ENCODE measurements at regions not wholly inside any gene's neighbourhood (a gene's known extent, or its start where the extent isn't known, plus 50 kb on each side); places are given as distances from the start of the nearest gene placed in this dataset.

DNA sequence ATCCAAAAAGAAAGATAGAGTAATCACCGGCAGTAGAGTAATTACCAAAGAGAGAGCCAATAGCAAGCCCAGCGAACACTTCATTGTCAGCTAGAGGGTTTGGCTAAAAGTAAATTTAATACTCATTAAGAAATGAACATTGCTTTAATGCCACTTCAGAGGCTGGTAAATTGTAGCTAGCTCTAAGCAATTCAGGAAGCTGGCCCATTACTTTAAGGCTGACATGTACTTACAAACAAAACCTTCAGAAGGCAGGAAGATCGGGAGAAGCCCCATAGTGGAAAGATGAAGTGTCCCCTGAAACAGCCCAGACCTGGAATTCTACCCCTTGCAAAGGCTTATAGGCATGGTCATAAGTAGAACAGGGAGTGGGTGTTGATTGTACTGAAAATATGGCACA, 396.6 kb upstream of the ID4 start:
- Histone ChIP-seq H3K4me1 (peaks cover 0 to 13% (median 3%) of the 10 kb centered on the region in 4 donors), H3K9me3 (no peaks in the 10 kb centered on the region), H3K27me3 (no peaks in the 10 kb centered on the region), H3K4me3 (no peak overlapping the region), H3K27ac (replicated peaks in 1 of 4) (no peak overlapping the region), H3K36me3 (no peaks in the 10 kb centered on the region)
- DNase-seq (ENCODE audit: extremely low spot score) = no peak
- TF ChIP-seq, protein P1, sequence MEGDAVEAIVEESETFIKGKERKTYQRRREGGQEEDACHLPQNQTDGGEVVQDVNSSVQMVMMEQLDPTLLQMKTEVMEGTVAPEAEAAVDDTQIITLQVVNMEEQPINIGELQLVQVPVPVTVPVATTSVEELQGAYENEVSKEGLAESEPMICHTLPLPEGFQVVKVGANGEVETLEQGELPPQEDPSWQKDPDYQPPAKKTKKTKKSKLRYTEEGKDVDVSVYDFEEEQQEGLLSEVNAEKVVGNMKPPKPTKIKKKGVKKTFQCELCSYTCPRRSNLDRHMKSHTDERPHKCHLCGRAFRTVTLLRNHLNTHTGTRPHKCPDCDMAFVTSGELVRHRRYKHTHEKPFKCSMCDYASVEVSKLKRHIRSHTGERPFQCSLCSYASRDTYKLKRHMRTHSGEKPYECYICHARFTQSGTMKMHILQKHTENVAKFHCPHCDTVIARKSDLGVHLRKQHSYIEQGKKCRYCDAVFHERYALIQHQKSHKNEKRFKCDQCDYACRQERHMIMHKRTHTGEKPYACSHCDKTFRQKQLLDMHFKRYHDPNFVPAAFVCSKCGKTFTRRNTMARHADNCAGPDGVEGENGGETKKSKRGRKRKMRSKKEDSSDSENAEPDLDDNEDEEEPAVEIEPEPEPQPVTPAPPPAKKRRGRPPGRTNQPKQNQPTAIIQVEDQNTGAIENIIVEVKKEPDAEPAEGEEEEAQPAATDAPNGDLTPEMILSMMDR (IDR thresholded peaks at IDR 0.05) = no peak
- TF ChIP-seq POLR2AphosphoS5 (IDR thresholded peaks at IDR 0.05) (no peak), EP300 (IDR thresholded peaks at IDR 0.05) (no peak), POLR2A (IDR thresholded peaks at IDR 0.05; ENCODE audit: low read depth) (no peak)
- 21% methylated on average over 3 of the region's 3 CpGs for WGBS
- intact Hi-C loops (cut with DNase I) = no loop called here

DNA sequence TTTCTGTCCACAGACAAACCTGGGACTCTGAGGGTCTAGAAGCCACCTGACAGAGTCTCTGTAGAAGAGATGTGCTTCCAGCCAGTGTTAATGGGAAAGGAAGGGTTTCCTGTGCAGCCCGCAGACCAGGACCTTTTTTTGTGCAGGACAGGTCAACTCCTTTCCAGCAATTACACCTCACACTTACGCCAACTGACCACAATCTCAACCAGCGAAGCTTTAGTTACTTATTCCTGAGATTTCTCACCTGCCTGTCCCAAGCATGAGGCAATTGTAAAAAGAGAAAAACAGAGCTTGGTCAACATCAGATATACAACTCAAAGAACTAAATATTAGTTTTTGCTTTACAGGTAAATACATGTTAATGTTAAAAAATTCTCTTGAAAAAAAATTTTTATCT, 393.8 kb upstream of the ID4 start:
- TF ChIP-seq, protein P1 (IDR thresholded peaks at IDR 0.05) = no peak
- TF ChIP-seq POLR2AphosphoS5 (IDR thresholded peaks at IDR 0.05) = no peak
- no peak for TF ChIP-seq EP300 (IDR thresholded peaks at IDR 0.05)
- TF ChIP-seq POLR2A (IDR thresholded peaks at IDR 0.05; ENCODE audit: low read depth) = no peak
- H3K27me3 ChIP-seq = no peaks in the 10 kb centered on the region
- intact Hi-C loops (cut with DNase I) = no loop called here
- H3K4me1 ChIP-seq = peaks cover 0 to 13% (median 4%) of the 10 kb centered on the region in 4 donors
- no peak for DNase-seq (ENCODE audit: extremely low spot score)
- no peaks in the 10 kb centered on the region for H3K9me3 ChIP-seq
- 97% methylated on average over 3 of the region's 3 CpGs for WGBS
- H3K4me3 ChIP-seq = no peak overlapping the region
- no peak overlapping the region for H3K27ac ChIP-seq (replicated peaks in 1 of 4)
- no peaks in the 10 kb centered on the region for H3K36me3 ChIP-seq

DNA sequence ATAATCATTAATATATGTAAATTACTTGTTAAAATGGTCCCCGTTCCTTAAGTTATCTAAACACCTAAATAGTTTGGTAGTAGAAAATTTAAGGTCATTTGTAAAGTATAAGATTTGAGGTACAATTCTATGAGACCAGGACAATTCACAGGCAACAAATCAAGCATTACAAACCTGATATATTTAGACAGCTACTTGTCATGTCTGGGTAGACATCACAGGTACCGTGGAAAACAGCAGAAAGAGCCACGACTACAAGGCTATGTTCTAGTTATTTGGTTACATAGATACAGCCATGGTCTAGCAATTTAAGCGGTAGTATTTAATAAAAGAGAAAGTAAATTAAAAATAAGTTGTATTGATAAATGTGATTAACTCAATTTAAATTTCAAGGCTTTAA, 393.1 kb upstream of the ID4 start:
- TF ChIP-seq EP300 (IDR thresholded peaks at IDR 0.05) (no peak), POLR2AphosphoS5 (IDR thresholded peaks at IDR 0.05) (no peak), POLR2A (IDR thresholded peaks at IDR 0.05; ENCODE audit: low read depth) (no peak)
- TF ChIP-seq, protein P1 (IDR thresholded peaks at IDR 0.05) = no peak
- Histone ChIP-seq H3K27ac (replicated peaks in 1 of 4) (no peak overlapping the region), H3K9me3 (no peaks in the 10 kb centered on the region), H3K36me3 (no peaks in the 10 kb centered on the region), H3K4me1 (peaks cover 0 to 13% (median 6%) of the 10 kb centered on the region in 4 donors), H3K27me3 (no peaks in the 10 kb centered on the region), H3K4me3 (no peak overlapping the region)
- 76% methylated on average over 4 of the region's 4 CpGs for WGBS
- intact Hi-C loops (cut with DNase I) = no loop called here
- no peak for DNase-seq (ENCODE audit: extremely low spot score)

DNA sequence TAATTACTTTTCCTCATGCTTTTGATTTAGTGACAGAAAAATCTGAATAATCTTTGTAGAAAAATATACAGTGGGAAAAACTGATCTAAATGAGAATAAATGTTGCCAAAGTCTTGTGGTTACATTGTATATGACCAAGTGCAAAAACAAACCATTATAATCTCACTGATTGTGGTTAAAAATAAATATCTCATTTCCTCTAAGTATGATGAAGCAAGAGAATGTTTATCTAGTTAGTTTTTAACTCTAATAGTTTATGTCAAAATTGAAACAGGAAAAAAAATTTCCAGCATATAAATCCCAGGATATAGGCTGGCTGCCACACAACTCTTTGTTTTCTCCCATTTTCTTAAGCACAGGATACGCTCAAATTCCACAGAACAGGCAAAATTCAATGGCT, 392.7 kb upstream of the ID4 start:
- Histone ChIP-seq H3K36me3 (no peaks in the 10 kb centered on the region), H3K9me3 (no peaks in the 10 kb centered on the region), H3K27ac (replicated peaks in 1 of 4) (no peak overlapping the region), H3K4me3 (no peak overlapping the region), H3K4me1 (peaks cover 0 to 13% (median 6%) of the 10 kb centered on the region in 4 donors), H3K27me3 (no peaks in the 10 kb centered on the region)
- no peak for DNase-seq (ENCODE audit: extremely low spot score)
- 82% methylated on average over 1 of the region's 1 CpG for WGBS
- intact Hi-C loops (cut with DNase I) = no loop called here
- TF ChIP-seq POLR2AphosphoS5 (IDR thresholded peaks at IDR 0.05) (no peak), POLR2A (IDR thresholded peaks at IDR 0.05; ENCODE audit: low read depth) (no peak), EP300 (IDR thresholded peaks at IDR 0.05) (no peak)
- TF ChIP-seq, protein P1 (IDR thresholded peaks at IDR 0.05) = no peak

DNA sequence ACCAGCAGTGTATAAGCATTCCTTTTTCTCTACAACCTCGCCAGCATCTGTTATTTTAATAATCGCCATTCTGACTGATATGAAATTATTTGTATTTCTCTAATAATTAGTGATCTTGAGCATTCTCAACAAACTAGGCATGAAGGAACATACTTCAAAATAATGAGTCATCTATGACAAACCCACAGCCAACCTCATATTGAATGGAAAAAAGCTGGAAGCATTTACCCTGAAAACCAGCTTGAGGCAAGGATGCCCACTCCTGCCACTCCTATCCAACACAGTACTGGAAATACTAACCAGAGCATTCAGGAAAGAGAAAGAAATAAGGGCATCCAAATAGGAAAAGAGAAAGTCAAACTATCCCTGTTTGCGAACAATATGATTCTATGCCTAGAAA, 390.6 kb upstream of the ID4 start:
- no peaks in the 10 kb centered on the region for H3K9me3 ChIP-seq
- H3K27ac ChIP-seq (replicated peaks in 1 of 4) = no peak overlapping the region
- peaks cover 0 to 6% (median 0%) of the 10 kb centered on the region in 4 donors for H3K4me1 ChIP-seq
- DNase-seq (ENCODE audit: extremely low spot score) = no peak
- no peak overlapping the region for H3K4me3 ChIP-seq
- intact Hi-C loops (cut with DNase I) = no loop called here
- no peaks in the 10 kb centered on the region for H3K36me3 ChIP-seq
- no peaks in the 10 kb centered on the region for H3K27me3 ChIP-seq
- 94% methylated on average over 3 of the region's 3 CpGs for WGBS
- no peak for TF ChIP-seq EP300 (IDR thresholded peaks at IDR 0.05)

Data from esophagus muscularis mucosa (tissue), 4 donors.